ENCODE measurements at regions not wholly inside any gene's neighbourhood (a gene's known extent, or its start where the extent isn't known, plus 50 kb on each side); places are given as distances from the start of the nearest gene placed in this dataset.

DNA sequence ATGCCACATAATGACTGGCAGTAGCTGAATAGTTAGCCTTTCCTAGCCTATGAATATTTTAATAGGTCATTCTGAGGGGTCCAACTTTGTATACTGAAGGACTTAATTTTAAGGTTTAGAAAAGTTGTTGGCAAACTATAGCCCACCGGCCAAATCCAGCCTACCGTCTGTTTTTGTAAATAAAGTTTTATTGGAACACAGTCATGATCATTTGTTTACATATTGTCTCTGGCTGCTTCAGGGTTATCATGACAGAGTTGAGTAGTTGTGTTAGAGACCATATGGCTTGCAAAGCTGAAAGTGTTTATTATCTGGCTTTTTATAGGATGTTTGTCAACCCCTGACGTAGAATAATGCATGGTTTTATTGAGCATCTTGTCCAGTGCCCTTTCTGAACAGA lies 73.4 kb downstream of the NTMT2 start:
- no peak for DNase-seq

DNA sequence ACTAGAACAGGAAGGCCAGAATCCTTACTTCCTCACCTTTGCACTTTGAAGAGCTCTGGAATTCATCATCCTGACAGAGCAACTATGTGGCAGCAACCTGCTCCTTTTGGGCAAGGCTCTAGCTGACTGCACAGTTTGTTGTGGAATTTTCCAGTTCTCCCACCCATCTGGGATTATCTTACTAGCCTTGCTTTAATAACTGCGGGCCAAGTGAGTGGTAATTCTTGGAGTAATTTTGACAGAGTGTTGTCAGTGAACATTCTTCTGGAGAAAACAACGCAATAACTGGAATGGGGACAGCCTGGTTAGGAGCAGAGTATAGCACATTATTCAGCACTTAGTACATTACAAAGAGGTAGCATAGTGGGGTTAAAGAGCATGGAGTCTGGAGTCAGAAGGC lies 75.3 kb downstream of the NTMT2 start:
- no peak for DNase-seq

DNA sequence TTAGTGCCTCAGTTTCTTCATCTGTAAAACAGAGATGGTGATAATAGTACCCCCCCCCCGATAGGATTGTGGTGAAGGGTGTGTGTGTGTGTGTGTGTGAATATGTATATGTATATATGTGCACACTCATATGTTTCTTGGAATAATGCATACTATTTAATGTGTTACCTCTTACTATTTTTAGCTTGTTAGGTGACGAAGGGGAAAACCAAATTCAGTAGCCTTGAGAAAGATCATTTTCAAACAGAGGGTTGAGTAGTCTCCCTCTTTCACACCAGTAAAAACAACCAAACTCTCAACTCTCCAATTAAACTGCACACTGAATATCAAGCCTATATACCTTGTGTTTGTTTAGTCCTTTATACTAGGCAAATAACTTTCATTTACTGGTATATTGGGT lies 75.7 kb downstream of the NTMT2 start:
- no peak for DNase-seq

DNA sequence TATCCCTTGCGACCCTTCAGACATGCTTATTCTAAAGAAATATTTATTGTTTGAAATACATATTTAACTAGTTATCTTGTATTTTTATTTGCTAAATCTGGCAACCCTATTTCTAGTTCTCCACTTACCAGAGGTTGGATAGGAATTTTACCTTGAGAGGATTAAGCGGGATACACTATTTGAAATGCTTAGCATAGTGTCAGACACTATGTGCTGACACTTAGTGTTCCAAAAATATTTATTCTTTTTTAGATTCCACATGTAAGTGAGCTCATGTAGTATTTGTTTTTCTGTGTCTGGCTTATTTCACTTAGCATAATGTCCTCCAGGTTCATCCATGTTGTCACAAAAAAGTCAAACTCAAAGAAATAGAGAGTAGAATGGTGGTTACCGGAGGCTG lies 78.7 kb downstream of the NTMT2 start:
- no peak for DNase-seq

DNA sequence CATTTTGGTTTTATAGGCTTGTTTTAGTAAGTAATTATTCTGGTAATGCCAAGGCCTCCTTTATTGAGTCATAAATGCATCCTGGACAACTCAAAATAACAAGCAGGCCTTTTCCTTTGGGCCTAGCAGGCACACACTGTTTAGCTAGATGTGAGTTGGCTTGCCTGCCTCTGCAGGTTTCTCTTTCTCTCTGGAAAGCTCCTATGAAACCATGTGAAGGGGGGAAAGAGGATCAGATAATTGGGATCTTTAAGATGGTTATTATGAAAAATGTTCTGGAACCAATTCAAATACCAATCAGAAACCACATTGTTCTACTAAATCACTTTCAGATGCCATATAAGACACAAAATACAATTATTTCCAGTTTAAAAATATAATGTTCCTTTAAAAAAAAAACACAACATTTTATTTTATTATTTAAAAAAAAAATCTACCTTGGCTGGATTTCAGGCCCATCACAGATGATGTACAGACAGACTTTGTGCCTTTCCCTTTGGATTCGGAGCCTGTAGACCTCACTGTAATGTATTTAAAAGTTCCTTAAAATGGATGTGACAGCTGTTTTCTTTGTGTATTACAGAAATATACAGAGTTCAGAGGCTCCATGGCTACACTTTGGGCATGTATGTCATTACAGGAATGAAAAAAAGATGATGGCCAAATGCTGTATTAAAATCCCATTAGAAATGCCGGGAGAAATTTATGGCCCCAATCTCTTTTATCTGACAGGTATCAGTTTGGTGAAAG lies 80.2 kb downstream of the NTMT2 start:
- DNase-seq = peak; percentile 29

DNA sequence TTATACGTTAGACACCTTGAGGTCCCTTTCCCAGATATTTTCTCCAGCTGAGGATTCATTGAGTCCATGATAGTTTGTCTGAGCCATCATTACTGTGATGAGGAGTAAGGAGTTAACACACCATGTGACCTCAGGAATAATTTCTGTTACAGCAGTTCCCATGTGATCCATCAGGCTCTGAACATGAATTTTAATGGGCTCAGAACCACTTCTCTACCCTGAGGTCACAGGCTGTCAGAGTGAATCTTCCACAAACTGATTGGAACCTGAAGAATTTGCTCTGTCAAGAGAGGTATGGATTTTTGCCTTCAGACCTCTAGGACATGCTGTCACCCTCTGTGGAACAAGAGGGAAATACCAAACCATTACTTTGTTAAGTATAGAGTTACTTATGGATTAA lies 81.0 kb downstream of the NTMT2 start:
- DNase-seq = no peak

DNA sequence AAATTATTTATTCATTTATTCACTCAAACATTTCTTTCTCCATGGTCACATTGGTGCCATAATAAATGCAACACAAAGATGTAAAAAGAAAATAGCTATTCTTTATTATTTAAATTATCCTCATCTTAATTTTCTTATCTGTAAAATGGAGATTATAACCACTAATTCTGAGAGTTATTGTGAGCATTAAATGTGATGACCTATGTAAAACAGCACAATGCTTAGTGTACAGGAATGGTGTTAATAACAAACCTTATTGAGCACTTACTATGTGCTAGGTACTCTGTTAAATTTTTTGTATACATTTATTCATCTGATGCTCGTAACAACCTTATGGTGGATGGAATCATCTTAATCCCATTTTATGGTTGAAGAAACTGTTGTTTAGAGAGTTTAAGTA lies 84.6 kb downstream of the NTMT2 start:
- no peak for DNase-seq

DNA sequence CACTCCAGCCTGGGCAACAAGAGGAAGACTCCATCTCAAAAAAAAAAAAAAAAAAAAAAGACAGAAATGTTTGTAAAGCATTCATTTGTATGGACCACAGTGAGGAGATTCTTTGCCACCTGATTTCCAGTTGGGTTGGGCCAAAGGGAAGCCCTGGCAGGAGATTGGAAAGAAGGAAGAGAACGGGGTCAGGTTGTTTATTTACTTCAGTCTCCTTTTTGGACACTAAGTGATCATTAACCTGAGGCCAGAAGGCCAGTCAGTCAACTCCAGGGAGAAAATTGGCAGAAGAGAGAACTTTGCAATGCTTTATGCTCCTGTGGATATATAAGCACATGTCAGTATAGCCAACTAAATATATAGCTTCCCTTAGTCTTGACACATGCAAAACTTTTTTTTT lies 85.9 kb downstream of the NTMT2 start:
- DNase-seq = no peak

DNA sequence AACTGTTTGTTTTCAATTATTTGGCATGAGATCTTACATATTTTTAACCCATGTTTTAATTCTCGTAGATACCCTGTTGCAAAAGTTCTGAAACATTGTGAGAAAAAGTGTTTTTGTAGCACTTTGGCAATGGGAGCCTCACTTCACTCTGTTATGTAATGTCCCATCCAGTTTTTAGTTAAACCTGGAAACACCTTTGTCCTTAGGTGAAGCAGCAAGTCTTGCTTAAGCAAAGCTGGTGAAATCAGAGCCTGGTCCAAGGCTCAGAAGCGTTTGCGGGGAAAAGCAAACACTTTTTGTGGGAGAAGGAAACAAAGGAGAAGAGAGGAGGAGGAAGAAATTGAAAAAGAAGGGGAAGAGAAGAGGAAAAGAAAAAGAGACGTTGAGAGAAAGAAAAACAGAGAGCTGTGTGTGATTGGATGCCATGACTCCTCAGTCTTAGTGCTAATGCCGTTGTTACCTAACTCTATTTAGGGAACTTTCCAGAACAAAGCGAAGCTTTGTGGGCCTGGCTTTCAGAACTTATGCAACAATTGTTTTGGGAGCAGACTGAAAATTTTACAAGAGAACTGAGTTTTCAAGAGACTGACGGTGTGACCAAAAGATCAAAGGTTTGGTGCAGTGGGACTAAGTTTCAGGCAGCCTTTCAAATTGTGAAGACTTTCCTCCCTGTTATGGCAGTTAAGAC lies 93.1 kb downstream of the NTMT2 start:
- no peak for DNase-seq

DNA sequence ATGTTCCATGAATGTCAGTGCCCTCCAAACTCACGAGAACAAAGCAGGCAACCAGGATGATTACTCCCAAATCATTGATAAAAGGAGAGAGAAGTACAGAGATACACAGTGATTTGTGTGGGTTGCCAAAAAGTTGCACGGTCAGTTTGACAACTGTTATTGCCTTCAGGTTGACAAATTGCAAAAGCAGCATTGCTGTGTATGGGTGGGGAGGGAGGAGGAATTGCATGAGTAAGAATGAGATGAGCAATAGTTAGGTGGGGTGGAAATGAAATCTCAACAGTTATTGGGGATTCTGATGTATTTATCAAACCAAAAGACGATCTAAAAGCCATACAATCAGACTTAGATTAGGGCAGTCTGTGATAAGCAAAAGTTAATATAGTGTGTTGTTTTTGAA lies 93.7 kb downstream of the NTMT2 start:
- no peak for DNase-seq

DNA sequence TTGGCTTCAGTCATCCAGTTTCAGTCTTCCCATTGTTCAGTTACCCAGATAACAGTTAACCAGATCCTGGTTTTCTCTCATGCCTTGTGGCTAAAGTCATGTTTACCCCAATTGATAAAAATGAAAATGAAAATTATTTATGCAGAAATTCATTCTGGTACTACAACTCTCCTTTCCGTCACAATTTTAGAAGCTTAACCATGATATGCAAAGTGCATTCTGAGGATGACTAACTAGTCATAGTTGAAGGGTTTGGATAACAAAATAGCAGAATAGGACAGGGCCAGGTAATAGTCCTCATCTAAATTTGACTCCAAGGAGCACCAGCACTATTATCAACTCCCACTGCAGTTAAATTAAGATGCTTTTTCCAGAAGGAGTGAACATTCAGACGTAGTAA lies 94.7 kb downstream of the NTMT2 start:
- no peak for DNase-seq

DNA sequence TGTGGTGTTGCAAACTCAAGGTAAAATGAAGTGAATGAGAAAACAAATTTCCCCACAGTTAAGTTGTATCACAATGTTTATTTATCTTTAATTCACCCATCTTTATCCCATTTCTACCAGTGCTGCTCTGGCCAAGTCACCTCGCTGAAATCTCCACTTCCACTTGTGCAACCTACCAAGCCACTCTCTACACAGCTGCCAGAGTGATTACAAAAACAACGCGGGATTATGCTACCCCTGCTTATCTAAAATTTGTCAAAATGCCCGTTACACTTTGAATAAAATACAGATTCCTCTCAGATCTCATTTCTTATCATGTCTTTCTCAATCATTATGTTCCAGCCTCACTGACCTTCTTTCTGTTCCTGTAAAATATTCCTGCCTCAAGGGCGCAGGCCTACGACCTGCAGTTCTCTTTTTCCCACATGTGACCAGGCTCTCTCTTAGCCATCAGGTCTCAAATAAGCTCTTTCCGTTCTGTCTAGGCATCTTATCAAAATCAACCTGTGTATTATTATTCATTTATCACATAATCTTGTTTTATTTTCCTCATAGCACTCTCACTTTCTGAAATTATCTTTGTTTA lies 95.6 kb downstream of the NTMT2 start:
- DNase-seq = no peak

DNA sequence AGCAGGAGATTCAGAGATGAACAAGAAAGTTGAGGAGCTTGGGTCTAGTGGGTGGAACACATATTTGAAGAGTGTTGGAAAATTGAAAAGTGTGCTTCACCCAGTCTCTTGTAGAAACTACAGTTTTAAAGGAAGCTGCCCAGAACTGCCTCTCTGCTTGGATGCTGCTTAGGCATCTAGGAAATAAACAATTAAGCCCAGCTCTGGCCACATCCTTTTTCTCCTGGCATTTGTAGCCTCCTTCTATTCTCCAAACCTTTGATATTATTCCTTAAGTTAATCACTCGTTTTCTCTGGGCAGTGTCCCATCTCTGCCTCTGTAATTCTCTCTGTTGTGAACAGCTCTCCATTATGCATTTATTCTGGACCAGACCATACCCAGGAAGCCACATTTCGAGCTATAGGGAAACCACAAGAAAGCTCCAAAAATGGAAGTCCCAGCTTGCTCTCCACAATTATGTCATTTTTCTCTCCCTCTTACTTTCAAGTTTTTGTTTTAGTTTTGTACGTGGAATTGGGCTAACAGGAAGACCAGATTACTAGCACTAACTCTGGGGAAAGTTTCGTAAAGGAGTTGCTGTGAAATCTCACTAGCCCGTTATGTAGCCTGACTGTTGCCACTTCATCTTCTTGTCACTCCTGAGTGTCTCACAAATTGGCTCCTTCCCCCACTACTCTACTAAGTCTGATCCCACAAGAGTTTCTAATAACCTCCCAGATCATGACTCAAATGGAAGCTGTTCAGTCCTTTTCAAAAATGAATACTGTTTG lies 102.2 kb downstream of the NTMT2 start:
- no peak for DNase-seq

DNA sequence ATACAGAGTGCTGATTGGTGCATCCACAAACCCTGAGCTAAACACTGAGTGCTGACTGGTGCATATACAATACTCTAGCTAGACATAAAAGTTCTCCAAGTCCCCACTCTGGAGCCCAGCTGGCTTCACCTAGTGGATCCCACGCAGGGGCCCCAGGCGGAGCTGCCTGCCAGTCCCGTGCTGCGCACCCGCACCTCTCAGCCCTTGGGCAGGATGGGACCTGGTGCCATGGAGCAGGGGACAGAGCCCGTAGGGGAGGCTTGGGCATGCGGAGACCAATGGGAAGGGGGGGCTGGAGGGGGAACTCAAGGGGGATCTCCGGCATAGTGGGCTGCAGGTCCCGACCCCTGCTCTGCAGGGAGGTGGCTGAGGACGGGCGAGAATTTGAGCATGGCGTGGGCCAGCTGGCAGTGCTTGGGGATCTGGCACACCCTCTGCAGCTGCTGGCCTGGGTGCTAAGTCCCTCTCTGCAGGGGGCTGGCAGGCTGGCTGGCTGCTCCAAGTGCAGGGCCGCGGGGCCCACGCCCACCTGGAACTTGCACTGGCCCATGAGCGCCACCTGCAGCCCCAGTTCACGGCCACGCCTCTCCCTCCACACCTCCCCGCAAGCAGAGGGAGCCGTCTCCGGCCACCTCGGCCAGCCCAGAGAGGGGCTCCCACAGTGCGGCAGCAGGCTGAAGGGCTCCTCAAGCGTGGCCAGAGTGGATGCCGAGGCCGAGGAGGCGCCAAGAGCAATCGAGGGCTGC lies 104.9 kb downstream of the NTMT2 start:
- DNase-seq = no peak

DNA sequence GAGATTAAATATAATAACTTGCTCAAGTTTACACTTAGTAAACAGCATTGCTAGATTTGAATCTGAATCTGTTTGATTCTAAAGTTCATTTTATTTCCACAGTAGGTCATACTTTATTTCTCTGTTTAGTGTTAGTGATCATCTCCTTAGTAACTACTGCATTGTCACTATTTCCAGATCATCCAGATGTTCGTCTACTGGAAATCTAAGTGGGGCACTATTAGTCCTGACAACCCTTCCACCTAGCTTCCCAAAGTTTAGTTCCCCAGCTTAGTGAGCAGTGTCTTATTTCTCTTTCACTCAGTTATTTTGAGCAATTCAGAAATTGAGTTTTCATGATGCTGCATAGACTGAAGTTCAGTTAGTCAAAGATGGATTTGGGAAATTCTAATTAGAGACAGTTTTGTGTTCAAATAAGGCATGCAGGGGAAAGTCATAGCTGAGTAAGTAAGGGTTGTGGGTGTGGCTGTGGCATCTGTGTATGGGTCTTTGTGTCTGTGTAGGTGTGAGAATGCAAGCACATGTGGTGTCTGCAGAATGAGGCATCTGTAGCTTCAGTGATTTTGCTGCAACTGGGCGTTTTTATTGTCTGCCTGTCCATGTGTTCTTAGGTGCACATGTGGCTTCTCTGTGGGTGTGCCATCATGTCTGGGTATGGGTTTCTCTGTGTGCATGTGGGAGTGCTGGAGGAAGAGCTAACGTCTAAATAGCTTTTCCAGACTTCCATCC lies 107.3 kb downstream of the NTMT2 start:
- DNase-seq = no peak

DNA sequence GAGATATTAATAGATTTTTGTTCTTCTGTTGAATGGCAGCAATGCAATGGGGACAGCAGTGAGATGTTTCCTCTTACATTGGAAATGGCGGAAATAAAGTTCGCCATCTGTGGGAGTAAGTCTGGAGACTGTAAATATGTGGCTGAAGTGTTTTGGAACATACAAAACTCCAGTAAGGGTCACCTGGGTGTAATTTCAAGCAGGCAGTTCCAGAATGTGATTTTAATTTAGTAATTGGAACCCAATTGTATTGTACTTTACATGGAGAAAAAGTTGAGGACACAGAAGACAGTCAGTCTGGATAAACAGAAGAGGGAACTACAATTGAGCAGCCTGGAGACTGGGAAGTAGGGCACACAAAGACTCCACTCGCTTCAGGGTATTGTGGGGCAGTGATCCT lies 108.6 kb downstream of the NTMT2 start:
- peak; percentile 30 for DNase-seq

DNA sequence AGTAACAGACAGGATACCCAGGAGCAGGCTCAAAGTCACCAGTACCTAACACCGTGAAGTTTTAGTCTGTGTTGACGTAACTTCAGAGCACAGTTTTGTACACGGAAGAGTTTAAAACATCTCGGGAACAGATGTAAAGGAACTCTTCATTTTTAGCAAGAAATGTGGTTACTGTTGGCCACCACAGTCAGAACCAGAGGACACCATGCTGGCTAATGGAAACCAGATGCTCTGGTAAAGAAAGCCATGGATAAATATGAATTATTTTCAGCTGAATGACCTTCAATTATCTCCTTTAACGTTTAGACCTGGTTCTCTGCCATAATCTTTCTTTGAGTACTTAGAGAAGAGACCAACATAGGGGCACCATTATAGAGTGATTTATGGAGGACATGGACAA lies 115.9 kb downstream of the NTMT2 start:
- no peak for DNase-seq

DNA sequence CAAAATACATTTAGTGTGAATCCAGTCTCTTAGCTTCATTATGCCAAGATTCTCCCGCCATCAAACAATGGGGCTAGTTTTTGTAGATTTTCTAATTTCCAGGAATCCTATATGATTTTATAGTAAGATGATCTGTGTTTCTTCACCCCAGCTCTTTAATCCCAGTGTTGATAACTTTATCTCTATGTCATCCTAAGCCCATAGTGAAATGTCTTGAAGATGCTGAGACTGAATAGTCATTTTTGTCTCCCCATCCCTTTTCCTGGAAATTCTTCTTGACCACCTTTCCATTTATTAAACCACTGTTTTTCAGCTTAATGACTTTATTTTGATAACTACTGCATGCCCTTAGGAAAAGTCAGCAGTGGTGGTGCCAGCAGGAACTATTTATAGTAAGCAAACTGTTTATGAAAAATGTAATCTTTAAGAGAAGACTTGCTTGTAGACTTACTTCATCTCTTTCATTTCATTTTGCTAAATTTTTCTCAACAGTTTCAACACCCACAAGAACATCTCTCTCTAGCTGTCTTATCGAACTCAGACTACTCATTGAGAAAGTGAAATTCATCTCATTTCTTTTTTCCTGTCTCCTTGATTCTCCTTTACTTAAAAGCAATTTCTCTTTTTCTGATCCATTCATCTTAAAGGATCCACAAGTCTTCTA lies 116.6 kb downstream of the NTMT2 start:
- no peak for DNase-seq

DNA sequence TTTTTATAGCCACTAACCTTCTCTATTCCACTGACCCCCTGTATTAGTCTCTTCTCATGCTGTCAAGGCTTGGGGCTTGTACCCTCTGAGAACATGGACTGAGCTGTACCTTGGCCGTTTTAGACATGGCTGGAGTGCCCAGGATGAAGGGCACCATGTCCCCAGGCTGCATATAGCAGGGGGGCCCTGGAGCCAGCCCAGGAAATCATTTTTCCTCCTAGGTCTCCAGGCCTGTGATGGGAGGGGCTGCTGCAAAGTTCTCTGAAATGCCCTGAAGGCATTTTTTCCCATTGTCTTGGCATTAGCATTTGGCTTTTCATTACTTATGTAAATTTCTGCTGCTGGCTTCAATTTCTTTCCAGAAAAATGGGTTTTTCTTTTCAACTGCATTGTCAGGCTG lies 119.5 kb downstream of the NTMT2 start:
- DNase-seq = no peak

DNA sequence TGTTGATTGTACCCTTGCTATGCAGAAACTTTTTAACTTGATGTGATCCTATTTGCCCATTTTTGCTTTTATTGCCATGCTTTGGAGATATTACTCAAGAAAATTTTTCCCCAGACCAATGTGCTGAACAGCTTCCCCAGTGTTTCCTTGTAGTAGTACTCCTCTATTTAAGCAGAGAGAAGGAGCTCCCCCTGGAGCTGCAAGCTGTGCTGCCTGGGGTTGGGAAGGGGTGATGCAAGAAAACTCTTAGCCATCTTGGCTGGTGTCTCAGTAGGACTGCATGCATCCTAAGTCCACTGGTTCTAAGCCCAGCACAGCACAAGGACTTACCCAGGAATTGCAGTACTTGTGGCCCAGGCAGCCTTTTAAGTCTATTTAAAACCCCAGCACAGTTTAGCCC lies 121.6 kb downstream of the NTMT2 start:
- no peak for DNase-seq
